Gastroesophageal sphincter (tissue), 3 donors: ENCODE measurements at regions not wholly inside any gene's neighbourhood (a gene's known extent, or its start where the extent isn't known, plus 50 kb on each side); places are given as distances from the start of the nearest gene placed in this dataset.

Source experiments
- CTCF ChIP-seq, 4 experiments: fragments of 200-600 bp in 2 of 4; fragments of 450-650 bp in 2 of 4; sonication (generic) in 1 of 4; IDR thresholded peaks; one replicate each; pipeline ENCODE4 v1.5.1; 2017 to 2019; ENCODE audit warnings: antibody characterized with exemption in 4 of 4, mild to moderate bottlenecking in 2 of 4, moderate library complexity in 2 of 4
- EP300 ChIP-seq: sonication (generic); formaldehyde crosslinking; IDR thresholded peaks from one replicate; pipeline ENCODE4 v1.6.1; 2017; ENCODE audit warnings: antibody characterized with exemption, mild to moderate bottlenecking
- POLR2A ChIP-seq, 2 donors: fragments of 450-650 bp; IDR thresholded peaks; one replicate each; pipeline ENCODE4 v1.6.1; 2017; ENCODE audit warnings: antibody characterized with exemption in 2 of 2, mild to moderate bottlenecking in 2 of 2, moderate library complexity in 1 of 2
- POLR2AphosphoS5 ChIP-seq: sonication (generic); formaldehyde crosslinking; IDR thresholded peaks from one replicate; pipeline ENCODE4 v1.6.1; 2017; ENCODE audit warnings: antibody characterized with exemption

GRCh38 chr2:228916416-228917090 lies 354.5 kb downstream of the PID1 start:
- TF ChIP-seq CTCF (IDR thresholded peaks at IDR 0.05) (no peak), EP300 (no peak), POLR2A (IDR thresholded peaks at IDR 0.05) (no peak), POLR2AphosphoS5 (no peak)
